ENCODE measurements at regions not wholly inside any gene's neighbourhood (a gene's known extent, or its start where the extent isn't known, plus 50 kb on each side); places are given as distances from the start of the nearest gene placed in this dataset.

DNA sequence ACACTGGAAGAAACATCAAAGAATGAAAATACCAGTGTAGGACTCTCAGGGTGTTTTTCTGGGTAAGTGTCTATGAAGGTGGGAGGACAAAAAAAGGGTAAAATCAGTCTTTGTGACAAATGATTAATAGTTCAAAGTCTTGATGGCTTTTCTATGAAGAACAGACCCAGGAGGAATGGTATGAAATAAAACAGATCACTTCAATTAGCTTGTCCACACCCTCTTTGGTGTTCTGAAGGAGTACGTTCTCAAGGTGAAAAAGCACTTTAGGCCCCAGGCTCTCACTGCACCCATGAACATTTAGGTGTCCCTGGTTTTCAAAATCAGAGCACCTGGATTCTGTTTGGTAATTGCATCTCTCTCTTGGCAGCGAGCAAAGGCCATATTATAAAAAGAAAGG lies 383.6 kb upstream of the NR2F2 start:
- Mint-ChIP-seq H3K27ac (no peak overlapping the region), H3K9me3 (peaks cover 0 to 4% (median 0%) of the 10 kb centered on the region in 9 donors), H3K36me3 (no peaks in the 10 kb centered on the region), H3K4me3 (no peak overlapping the region), H3K4me1 (peaks cover 0 to 2% (median 0%) of the 10 kb centered on the region in 4 donors), H3K27me3 (peaks cover 4 to 13% (median 8%) of the 10 kb centered on the region in 5 donors)
- POLR2A ChIA-PET: no interaction called here
- no peak for DNase-seq
- no peak for ATAC-seq

DNA sequence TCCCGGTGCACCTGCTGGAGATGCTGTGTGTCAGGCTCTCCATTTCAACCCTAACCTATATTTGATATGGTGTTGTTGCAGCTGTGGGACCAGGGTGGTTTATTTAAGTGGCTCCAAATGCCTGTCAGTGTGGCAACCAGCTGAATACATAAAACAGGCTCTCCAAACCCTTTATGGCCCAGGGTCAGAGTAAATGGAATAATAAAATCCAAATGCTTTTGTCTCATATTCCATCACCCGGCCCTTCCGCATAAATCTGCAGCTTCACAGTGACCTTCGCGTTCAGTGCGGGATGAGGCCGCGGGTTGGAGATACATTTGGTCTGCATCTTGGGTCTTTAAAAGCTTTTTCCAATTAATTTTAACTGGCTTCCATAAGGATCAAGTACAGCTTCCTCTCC lies 382.1 kb upstream of the NR2F2 start:
- Mint-ChIP-seq H3K27ac (no peak overlapping the region), H3K36me3 (no peaks in the 10 kb centered on the region), H3K9me3 (peaks cover 0 to 15% (median 0%) of the 10 kb centered on the region in 9 donors), H3K27me3 (peaks cover 4 to 15% (median 10%) of the 10 kb centered on the region in 5 donors), H3K4me1 (peaks cover 0 to 2% (median 0%) of the 10 kb centered on the region in 4 donors), H3K4me3 (no peak overlapping the region)
- POLR2A ChIA-PET: no interaction called here
- ATAC-seq: no peak
- DNase-seq: no peak

DNA sequence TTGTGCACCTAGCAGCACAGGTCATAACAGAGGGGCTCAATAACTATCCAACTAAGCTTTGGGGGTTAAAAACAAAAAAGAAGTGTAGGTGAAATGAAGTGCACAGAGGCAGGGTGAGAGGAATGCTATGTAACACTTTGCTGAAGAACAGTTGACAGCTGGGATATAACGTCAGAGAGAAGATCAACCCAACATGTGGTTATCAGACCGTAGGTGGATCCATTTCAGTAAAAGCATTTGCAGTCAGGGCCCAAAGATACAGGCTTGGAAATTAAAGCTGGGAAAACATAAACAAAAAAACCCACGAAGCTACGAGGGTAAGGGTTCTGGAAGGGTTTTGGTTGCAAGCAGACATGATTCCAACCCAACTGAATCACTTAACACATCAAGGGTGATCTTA lies 377.5 kb upstream of the NR2F2 start:
- Mint-ChIP-seq H3K27me3 (peaks cover 0 to 6% (median 2%) of the 10 kb centered on the region in 5 donors), H3K9me3 (peaks cover 0 to 15% (median 2%) of the 10 kb centered on the region in 9 donors), H3K36me3 (peaks cover 0 to 5% (median 0%) of the 10 kb centered on the region in 3 donors), H3K4me3 (no peak overlapping the region), H3K4me1 (no peaks in the 10 kb centered on the region), H3K27ac (no peak overlapping the region)
- DNase-seq (no peak), ATAC-seq (no peak)
- POLR2A ChIA-PET: no interaction called here

DNA sequence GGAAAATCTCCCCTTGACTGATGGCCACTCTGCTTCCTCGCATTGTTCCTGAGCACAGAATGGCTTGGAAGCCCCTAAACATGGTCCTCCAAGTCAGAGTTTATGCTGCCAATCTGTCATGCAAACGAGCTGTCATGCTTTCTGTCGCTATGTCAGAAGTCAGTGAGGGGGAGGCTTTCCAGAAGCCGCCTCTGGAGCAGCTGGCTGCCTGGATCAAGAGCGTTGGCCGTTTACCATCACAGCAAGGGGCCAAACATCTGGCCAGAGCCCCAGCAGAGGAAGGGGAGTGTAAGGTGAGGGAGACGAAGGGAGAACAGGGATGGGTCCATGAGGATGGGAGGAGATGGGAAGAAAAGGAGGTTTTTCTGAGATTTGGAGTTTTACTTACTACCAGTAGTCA lies 372.6 kb upstream of the NR2F2 start:
- POLR2A ChIA-PET: no interaction called here
- no peaks in the 10 kb centered on the region for H3K4me1 Mint-ChIP-seq
- DNase-seq (no peak), ATAC-seq (no peak)
- H3K4me3 Mint-ChIP-seq: no peak overlapping the region
- no peak overlapping the region for H3K27ac Mint-ChIP-seq
- H3K36me3 Mint-ChIP-seq: peaks cover 0 to 22% (median 2%) of the 10 kb centered on the region in 3 donors
- H3K9me3 Mint-ChIP-seq: peaks cover 8 to 36% (median 21%) of the 10 kb centered on the region in 9 donors
- H3K27me3 Mint-ChIP-seq: peaks cover 0 to 6% (median 5%) of the 10 kb centered on the region in 5 donors

DNA sequence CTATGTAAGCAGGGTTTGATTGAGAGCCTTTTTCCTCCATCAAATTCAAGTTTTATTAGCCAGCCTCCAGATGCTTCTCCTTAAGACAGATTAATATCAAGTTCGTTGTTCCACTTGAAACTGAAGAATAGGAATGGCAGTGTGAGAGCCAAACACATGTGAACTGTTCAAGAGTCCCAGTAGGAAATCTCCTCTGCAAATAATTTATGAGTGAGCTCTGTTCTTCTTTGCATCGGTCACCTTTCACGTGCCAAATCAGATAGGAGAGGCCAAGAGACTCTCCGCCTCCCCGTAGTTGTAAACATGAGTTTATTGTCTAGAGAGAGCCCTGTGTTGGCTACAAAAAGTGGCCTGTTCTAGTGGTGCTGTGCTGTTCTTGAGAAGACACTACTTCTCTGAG lies 372.1 kb upstream of the NR2F2 start:
- POLR2A ChIA-PET: no interaction called here
- Mint-ChIP-seq H3K27ac (no peak overlapping the region), H3K9me3 (peaks cover 8 to 37% (median 21%) of the 10 kb centered on the region in 9 donors), H3K4me3 (no peak overlapping the region), H3K27me3 (peaks cover 0 to 6% (median 3%) of the 10 kb centered on the region in 5 donors), H3K36me3 (peaks cover 0 to 22% (median 2%) of the 10 kb centered on the region in 3 donors), H3K4me1 (no peaks in the 10 kb centered on the region)
- ATAC-seq (no peak), DNase-seq (no peak)

DNA sequence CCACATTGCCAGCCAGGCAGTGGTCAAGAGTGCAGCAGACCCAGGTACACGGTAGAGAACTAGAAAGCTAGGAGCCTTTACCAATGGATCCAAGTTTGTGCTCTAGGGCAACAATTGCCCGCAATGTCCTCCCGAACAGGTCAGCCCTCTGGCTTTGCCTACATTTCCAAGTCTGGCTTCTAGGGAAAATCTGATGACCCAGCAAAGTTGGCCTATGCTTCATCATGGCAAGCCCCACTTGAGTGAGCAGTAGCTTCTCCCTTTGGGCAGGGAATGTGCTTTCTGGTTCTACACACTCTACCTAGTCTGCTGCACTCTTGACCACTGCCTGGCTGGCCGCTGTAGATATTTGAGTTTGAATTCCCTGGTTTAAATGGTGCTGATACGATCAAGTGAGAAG lies 361.6 kb upstream of the NR2F2 start:
- Mint-ChIP-seq H3K4me3 (no peak overlapping the region), H3K36me3 (no peaks in the 10 kb centered on the region), H3K27ac (peak overlapping the region in 1 of 10 donors; percentile 50), H3K4me1 (no peaks in the 10 kb centered on the region), H3K9me3 (peaks cover 0 to 10% (median 2%) of the 10 kb centered on the region in 9 donors), H3K27me3 (peaks cover 1 to 27% (median 11%) of the 10 kb centered on the region in 5 donors)
- POLR2A ChIA-PET: no interaction called here
- ATAC-seq: no peak
- DNase-seq: no peak

DNA sequence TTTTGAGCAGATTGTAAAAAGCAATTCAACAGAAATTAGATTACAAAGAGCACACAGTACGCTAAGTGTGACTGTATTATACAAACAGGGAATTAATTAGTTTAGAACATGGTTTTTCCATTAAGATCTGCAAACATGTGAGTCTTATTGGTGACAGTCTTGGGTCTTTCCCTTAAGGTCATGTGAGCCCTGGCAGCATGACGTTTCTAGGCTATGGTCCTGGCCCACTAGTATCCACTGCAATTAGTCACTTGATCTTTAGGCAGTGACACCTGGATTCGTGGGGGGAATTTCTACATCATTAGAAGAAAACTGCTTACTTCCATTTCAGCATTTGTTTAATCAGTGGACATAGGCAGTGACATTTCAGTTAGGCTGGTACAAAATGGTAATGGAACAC lies 360.2 kb upstream of the NR2F2 start:
- DNase-seq (no peak), ATAC-seq (no peak)
- no peak overlapping the region for H3K27ac Mint-ChIP-seq
- no peaks in the 10 kb centered on the region for H3K4me1 Mint-ChIP-seq
- H3K36me3 Mint-ChIP-seq: no peaks in the 10 kb centered on the region
- no peak overlapping the region for H3K4me3 Mint-ChIP-seq
- peaks cover 0 to 3% (median 0%) of the 10 kb centered on the region in 9 donors for H3K9me3 Mint-ChIP-seq
- peaks cover 1 to 27% (median 11%) of the 10 kb centered on the region in 5 donors for H3K27me3 Mint-ChIP-seq
- POLR2A ChIA-PET: no interaction called here

DNA sequence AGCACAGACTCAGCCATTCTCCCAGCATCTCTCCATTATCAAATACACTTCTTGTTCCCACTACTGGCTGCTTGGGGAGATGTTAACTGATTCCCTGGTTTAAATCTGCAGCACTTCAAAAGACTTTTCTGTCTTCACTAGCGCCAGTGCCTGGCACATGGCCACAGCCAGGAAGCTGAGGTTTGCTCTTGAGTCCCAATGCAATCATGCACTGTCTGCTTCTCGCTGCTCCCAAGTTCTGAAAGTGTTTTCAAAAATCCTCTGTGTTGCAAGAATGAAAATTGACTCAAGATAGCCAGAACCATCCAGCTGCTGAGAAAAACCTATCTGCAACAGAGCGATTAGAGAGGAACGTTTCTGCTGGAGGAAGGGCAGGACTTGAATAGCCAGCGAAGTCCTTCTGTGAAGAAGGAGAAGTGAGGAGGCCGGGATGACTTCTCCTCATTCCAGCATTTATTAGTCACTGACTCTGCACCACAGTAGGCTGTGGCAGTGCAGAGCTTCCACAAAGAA lies 358.4 kb upstream of the NR2F2 start:
- POLR2A ChIA-PET: no interaction called here
- H3K27ac Mint-ChIP-seq: no peak overlapping the region
- DNase-seq (no peak), ATAC-seq (no peak)
- no peaks in the 10 kb centered on the region for H3K36me3 Mint-ChIP-seq
- H3K4me3 Mint-ChIP-seq: no peak overlapping the region
- peaks cover 0 to 5% (median 0%) of the 10 kb centered on the region in 9 donors for H3K9me3 Mint-ChIP-seq
- H3K27me3 Mint-ChIP-seq: peaks cover 1 to 27% (median 14%) of the 10 kb centered on the region in 5 donors
- H3K4me1 Mint-ChIP-seq: no peaks in the 10 kb centered on the region

DNA sequence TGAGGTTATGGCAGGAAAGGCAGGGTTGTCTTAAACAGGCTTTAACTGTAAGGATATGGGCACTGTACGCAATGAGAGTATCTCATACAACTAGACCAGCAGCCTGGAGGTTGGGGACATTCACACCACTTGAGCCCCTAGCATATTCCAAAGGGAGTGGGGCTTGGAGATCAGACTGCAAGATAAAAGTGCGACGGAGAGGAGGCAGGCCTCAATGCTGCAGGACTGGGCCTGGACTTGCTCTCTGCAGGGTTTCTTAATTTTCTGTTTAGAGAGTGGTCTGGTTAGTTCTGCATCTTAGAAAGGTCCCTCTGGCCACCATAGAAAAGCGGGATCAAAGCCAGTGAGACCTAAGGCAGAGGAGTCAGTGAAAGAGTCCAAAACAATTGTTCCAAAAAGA lies 357.7 kb upstream of the NR2F2 start:
- ATAC-seq: no peak
- peaks cover under 1 to 27% (median 14%) of the 10 kb centered on the region in 5 donors for H3K27me3 Mint-ChIP-seq
- no peak for DNase-seq
- H3K4me3 Mint-ChIP-seq: no peak overlapping the region
- POLR2A ChIA-PET: no interaction called here
- no peaks in the 10 kb centered on the region for H3K36me3 Mint-ChIP-seq
- no peaks in the 10 kb centered on the region for H3K4me1 Mint-ChIP-seq
- H3K27ac Mint-ChIP-seq: no peak overlapping the region
- peaks cover 0 to 5% (median 0%) of the 10 kb centered on the region in 9 donors for H3K9me3 Mint-ChIP-seq

DNA sequence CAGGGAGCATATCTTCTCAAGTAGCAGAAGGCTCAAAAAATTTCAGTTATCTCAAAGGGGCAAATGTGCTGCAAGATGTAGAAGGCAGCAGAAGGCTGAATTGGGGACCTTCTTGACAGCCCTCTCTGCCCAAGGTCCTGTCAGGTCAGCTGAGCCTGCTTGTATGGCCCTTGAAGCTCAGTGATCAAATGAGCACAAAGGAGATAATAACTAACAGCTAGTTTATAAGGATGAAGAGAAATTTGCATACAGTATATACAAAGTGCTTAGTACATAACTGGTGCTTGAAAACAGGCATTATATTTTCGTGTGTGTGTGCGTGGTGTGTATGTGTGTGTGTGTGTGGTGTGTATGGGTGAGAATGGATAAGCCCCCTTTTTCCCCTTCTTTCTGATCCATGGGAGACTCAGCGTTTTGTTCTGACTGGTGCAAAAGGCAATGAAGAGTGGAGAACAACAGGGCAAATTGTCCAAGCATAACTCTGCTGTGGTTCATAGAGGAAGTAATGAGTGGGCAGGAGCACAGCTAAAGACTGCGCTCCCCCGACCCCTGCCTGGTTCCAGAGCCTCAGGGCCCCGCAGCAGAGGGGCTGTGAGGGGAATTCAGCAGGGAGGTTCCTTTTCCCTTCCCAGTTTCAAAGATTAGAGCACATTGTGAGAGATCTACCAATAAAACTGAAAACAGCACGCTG lies 356.8 kb upstream of the NR2F2 start:
- peaks cover 0 to 27% (median 13%) of the 10 kb centered on the region in 5 donors for H3K27me3 Mint-ChIP-seq
- H3K4me1 Mint-ChIP-seq: no peaks in the 10 kb centered on the region
- POLR2A ChIA-PET: no interaction called here
- no peak overlapping the region for H3K4me3 Mint-ChIP-seq
- H3K36me3 Mint-ChIP-seq: no peaks in the 10 kb centered on the region
- H3K27ac Mint-ChIP-seq: no peak overlapping the region
- peaks cover 0 to 5% (median 0%) of the 10 kb centered on the region in 9 donors for H3K9me3 Mint-ChIP-seq
- ATAC-seq (no peak), DNase-seq (no peak)

DNA sequence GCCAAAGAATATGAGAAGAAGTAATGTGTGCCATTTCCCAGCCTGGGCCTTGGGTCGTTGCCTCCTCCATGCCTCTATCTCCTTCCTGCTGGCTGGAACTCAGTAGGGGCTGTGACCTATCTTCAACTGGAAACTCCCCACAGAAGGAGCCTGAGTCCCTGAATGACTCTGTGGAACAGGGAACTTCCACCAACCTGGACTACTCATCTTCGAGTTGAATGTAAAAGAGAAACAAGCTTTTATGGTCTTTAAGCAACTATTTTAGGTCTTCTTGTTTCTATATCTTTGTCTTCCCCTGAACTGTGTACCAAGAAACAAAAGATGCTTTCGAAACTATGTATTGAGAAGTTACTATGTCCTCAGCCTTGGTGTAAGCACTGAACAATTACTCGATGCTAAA lies 355.3 kb upstream of the NR2F2 start:
- H3K36me3 Mint-ChIP-seq: no peaks in the 10 kb centered on the region
- DNase-seq: no peak
- no peak for ATAC-seq
- no peak overlapping the region for H3K4me3 Mint-ChIP-seq
- H3K27ac Mint-ChIP-seq: no peak overlapping the region
- POLR2A ChIA-PET: no interaction called here
- no peaks in the 10 kb centered on the region for H3K4me1 Mint-ChIP-seq
- H3K9me3 Mint-ChIP-seq: peaks cover 0 to 5% (median 0%) of the 10 kb centered on the region in 9 donors
- H3K27me3 Mint-ChIP-seq: peaks cover 0 to 28% (median 10%) of the 10 kb centered on the region in 5 donors

DNA sequence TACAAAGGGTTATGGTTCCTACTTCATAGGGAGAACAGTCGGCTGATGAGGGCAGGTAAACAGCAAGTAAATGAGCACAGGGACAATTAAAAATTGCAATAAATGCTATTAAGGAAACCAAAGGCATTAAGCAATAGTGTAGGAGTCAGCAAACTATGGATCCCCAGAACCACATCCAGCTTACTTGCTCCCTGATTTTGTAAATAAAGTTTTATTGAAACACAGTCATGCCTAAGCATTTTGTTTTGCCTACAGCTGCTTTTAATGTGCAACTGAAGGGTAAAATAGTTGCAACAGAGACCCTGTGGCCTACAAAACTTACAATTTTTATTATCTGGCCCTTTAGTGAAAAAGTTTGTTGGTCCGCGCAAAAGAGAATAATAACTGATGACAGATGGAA lies 351.2 kb upstream of the NR2F2 start:
- POLR2A ChIA-PET: no interaction called here
- ATAC-seq (no peak), DNase-seq (no peak)
- Mint-ChIP-seq H3K4me3 (no peak overlapping the region), H3K27me3 (peaks cover 0 to 26% (median 3%) of the 10 kb centered on the region in 5 donors), H3K9me3 (peaks cover 0 to 5% (median 0%) of the 10 kb centered on the region in 9 donors), H3K36me3 (no peaks in the 10 kb centered on the region), H3K4me1 (no peaks in the 10 kb centered on the region), H3K27ac (no peak overlapping the region)

DNA sequence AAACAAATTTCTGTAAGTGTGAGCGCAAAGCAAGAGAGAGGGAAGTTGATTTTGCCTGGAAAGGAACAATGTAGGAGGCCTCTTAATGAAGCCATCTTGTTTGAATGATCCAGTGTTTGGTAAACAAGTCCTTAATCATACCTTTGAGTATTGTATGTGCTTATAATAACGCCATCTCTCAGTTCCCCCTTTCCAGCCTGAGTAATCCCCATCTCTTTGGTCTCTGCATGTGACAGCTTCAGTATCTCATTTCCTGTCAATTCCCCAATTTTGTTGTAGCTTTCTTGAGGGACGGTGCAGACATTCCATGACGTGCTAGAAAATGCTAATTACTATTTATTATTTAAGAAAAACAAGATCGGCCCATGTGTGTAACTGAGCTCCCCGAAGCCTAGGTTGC lies 349.3 kb upstream of the NR2F2 start:
- Mint-ChIP-seq H3K36me3 (no peaks in the 10 kb centered on the region), H3K27me3 (peaks cover 0 to 37% (median 0%) of the 10 kb centered on the region in 5 donors), H3K27ac (no peak overlapping the region), H3K4me1 (no peaks in the 10 kb centered on the region), H3K9me3 (no peaks in the 10 kb centered on the region), H3K4me3 (no peak overlapping the region)
- POLR2A ChIA-PET: no interaction called here
- no peak for DNase-seq
- ATAC-seq: no peak

DNA sequence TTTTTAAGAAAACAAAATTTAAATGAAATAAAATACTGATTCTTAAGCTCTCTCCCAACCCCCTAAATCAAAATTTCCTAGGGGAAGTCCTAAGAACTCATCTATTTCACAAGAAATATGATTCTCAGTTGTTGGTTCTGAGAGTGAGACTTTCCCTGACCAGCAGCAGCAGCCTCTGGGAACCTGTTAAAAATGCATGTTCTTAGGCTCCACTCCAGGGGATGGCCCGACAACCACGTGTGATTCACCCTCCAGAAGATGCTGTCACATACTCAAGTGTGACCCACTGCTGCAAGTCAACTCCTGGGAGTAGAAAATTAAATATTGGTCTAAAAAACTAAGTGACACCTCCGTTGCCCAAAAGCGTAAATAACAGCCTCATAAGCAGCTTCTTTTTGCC lies 343.2 kb upstream of the NR2F2 start:
- POLR2A ChIA-PET: no interaction called here
- no peak overlapping the region for H3K4me3 Mint-ChIP-seq
- peaks cover 6 to 45% (median 19%) of the 10 kb centered on the region in 5 donors for H3K27me3 Mint-ChIP-seq
- ATAC-seq (no peak), DNase-seq (no peak)
- H3K27ac Mint-ChIP-seq: no peak overlapping the region
- H3K36me3 Mint-ChIP-seq: peaks cover 0 to 13% (median 3%) of the 10 kb centered on the region in 3 donors
- H3K9me3 Mint-ChIP-seq: peaks cover 0 to 5% (median 0%) of the 10 kb centered on the region in 9 donors
- H3K4me1 Mint-ChIP-seq: peaks cover 0 to 15% (median 0%) of the 10 kb centered on the region in 4 donors
